HCEC 1CT (cell line): ENCODE measurements at regions not wholly inside any gene's neighbourhood (a gene's known extent, or its start where the extent isn't known, plus 50 kb on each side); places are given as distances from the start of the nearest gene placed in this dataset.
A peak's percentile ranks its signal among the peaks of the same experiment; 100 is the strongest.

ENCODE experiments used
- DNase-seq: peaks from one replicate; pipeline ENCODE4 v3.0.0-alpha.2; 2017

DNA sequence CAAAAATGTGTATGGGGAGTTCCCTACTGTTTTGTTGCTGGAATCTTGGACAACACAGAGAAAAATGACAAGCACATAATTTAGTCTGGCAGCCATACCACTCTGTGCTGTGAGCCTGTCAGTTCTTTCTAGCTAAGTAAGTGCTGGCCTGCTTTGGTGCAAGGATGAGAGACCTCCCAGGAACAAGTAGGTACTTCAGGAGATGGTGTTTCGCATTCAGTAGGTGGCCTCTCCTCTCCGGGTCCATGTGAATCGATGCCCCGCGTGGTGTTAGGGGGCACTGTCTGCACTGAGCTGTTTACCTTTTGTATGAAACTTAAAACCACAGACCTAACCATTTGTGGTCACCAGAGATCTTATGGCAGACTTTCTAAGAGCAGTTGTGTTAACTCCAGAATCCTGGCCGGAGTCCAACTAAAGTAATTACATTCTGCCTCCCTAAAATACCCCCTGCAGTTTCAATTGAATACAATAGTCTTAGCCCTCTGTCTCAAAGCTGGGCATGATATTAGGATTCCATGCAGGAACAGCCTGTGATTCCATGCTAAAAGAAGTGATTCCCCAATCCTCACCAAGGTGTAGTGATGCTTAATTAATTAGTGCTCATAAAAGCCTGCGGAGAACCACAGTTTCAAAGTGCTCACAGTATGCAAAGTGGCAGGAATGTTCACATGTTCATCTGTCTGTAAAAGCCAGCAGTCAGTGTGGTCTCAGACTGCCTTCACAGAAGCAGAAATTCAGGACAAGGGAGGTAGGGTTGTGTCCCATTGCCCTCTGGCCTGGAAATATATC, 64.2 kb downstream of the LLPH start:
- DNase-seq: peak; percentile 17

DNA sequence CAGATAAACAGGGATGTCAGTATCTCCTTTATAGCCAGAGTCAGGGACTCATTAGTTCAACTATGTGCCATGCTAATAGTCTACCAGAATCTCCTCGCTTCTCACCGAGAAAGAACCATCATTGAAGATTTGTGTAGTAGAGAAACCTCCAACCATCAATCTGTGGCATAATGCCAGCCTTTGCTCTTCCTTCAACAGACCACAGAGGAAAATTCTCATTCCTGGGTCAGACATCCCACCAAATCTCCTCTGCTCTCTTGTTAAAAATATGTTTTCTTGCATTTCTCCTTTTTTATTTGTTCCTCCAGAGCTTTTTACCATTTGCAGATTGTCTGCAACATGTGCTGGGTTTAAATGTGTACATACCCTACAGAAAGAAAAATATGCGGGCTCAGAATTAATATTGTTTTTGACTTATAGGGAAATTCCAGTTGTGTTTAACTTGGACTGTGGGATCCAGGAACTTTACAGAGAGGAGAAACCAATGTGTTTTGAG, 64.9 kb downstream of the LLPH start:
- DNase-seq: no peak

DNA sequence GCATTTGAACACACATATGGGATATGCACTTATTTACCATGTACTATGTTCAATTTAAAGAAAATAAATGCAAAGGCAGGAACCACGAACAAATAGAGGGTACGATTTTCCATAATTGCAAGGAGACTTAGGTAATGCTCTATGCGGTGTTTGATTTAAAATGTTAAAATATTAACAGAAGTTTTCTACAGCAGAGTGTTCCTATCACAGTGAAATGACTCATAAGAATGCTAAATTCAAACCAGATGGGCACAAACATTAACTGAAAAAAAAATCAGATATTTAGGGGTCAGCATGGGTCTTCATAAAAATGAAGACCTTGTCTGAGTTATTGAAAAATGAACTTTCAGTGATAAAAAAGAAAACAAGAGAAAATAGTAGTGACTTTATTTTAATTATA, 65.4 kb downstream of the LLPH start:
- peak; percentile 28 for DNase-seq

DNA sequence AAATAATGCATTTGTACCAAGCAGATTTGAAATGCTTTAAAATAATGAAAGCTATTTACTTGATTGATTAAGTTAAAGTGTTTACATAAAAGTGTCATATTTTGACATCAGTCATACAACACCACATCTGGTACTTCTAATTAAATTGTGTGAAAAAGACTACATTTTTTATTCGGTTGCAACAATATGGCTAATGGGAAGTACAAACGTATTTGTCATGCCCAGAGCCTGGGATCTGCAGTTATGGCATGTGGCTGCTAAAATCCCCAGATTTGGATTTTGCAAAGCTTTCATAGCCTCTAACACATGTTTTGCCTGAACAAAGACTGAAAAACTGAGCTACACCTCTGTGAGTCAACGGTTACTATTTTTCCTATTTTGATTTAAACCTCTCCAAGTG, 66.6 kb downstream of the LLPH start:
- DNase-seq: no peak

DNA sequence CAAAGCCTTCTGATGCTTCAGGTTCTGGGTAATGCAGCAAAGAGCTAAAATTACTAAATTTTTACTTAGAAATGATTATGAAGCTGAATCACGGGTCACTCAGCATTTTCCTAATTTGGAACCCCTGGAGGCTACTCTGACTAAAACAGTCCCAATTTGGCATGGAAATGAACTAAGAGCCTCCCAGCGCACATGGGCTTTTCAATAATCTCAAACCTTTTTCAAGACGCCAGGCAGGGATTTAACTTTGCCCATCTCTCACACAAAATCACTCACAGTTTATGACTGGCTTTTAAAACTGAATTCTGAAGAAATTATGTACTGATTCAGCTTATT, 68.3 kb downstream of the LLPH start:
- no peak for DNase-seq

DNA sequence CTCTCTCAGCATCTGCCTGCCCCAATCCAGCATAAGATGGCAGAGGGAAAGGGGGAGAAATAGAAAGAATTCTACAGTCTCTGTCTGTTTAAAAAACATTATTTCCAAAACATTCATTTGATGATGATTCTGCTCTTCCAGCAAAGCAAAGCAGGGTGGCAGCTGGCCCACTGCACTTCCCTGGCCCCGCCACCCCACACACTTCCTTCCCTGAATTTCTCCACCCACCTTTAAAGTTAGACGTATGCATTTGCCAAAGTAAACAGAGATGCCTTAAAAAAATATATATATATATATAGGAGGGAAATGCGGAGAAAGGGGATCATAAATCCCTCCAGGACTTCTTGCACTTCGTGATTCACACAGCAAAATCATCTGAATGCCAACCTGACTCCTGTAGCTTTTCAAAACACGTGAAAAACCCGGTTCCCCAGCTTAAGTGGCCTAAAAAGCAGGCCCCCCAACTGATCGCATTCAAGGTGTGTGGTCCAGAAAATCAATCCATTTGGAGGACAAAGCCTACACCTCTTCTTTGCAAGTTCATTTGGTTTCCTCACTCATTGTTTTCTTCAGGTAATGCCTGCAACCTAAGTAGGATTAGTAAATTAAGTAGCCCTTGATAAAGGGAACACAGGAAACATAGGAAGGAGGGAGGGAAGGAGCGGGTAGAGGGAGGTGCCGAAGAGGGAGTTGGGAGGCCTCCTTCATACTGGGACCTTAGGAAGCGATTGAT, 68.8 kb downstream of the LLPH start:
- no peak for DNase-seq

DNA sequence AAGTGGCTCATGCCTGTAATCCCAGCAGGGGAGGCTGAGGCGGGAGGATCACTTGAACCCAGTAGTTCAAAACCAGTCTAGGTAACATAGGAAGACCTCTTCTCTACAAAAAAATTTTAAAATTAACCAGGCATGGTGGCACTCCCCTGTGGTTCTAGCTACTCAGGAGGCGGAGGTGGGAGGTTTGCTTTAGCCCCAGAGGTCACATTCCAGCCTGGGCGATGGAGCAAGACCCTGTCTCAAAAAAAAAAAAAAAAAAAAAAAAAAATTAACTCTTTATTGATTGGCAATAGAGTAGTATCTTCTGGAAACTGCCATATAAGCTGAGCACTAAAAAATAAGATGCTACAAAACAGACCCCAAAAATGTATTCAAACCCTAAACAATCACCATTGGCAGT, 69.5 kb downstream of the LLPH start:
- no peak for DNase-seq

- no peak for DNase-seq
Observed at GRCh38 chr12:66060163-66060907, 70.2 kb downstream of the LLPH start.

GRCh38 chr12:66059666-66060065, 70.9 kb downstream of the LLPH start:
- DNase-seq: no peak

GRCh38 chr12:66058554-66058953, 72.0 kb downstream of the LLPH start:
- no peak for DNase-seq

- no peak for DNase-seq
Observed at GRCh38 chr12:66055837-66056319, 74.7 kb downstream of the LLPH start.

DNA sequence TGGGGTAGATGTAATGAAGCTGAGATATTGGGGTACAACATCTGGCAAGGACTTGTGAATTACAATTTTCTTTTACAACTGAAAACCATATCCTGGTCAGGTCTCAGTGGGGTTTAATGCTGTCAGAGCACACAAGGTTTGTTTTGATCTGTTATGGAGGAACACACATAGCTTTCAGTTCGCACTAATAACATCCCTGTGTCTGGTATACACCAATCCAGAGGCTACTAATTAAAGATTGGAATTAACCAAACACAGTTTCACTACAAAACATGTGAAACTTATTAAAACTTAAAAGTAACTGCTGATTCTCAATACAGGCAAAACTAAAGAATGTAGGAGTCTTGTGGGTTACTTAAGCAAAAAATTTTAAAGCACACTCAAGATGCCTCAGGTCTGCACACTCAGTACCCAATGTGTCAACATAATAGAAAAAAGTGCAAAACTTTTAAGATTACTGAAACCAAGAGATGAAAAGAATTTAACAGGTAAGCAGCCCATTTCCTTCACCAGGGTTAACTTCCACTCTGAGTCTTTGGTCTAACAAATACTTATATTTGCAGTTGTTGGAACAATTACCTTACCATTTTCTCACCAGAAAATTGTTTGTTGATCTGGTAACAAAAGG, 77.4 kb downstream of the LLPH start:
- no peak for DNase-seq

DNA sequence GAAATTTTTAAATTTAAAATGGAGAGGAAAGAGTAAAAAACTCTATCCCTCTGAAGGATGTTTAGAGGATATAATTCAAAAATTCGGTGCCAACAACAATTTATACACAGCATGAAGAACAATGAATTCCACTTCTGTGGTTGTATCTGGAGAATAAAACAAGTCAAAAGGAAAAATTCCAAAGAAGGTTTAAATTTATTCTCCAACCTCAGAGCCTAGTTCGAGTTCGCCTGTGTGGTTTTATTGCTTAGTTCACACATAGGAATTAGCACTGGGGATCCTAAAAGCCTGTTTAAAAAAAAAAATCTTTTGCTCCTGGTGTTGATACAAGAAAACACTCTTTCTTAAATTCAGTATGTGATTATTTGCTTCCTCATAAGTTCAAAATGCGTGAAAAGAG, 79.2 kb downstream of the LLPH start:
- no peak for DNase-seq

- no peak for DNase-seq
Observed at GRCh38 chr12:66050610-66051009, 79.9 kb downstream of the LLPH start.

GRCh38 chr12:66050283-66050576, 80.3 kb downstream of the LLPH start:
- DNase-seq: no peak

DNA sequence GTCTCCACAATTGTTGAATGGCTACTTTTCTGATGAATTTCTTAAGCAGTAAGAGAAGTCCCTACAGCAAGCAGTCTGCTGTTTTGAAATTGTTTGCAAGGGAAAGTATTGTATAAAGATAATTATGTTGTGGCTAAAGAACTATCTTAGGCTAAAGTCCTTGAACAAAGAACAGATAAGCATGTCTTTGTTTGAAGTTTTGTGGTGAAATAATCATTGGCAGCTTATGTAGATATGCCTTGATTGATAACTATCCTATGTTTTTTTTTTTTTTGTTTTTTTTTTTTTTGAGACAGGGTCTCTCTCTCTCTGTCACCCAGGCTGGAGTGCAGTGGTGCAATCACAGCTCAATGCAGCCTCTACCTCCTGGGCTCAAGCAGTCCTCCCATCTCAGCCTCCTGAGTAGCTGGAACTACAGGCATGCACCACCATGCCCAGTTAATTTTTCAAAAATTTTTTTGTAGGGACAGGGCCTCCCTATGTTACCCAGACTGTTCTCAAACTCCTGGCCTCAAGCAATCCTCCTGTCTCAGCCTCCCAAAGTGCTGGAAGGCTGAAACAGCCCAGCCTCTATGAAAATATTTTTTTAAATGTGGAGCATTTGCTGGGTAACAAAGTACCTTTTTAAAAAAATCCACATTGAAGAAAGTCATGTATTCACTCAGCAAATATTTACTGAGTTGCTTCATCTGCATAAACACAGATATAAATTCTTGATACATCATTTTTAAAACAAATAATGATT, 80.8 kb downstream of the LLPH start:
- DNase-seq: no peak

DNA sequence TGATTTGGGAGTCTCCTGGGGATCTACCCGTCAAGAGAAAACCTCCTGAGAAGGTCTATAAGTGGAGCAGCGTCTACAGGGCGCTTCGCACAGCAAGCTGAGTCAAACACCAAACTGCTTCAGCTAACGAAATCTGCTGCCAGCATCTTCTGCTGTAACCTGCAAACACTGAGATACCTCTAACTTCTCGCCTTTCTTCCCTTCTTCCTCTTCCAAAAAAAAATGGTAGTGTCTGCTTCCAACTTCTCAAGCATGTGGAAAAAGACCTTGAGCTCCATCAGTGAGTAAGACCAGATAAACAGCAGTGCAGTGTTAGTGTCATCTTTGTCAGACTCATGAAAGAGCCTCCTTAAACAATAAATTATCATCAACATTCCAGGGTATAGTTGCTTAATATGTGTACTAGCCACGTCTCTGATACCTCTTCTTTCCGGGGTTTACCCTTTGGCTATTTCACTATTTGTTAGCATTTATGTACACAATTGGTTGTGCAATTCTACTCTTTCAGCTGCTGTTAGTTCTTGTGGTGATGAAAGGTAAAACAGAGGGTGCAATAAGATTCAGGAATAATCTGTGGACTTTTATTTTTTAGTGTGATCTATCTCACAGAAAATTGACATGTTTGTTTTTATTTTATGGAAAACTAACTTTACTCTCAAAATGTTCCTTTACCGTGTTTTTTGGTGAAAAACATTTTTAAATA, 81.6 kb downstream of the LLPH start:
- DNase-seq: peak; percentile 71

DNA sequence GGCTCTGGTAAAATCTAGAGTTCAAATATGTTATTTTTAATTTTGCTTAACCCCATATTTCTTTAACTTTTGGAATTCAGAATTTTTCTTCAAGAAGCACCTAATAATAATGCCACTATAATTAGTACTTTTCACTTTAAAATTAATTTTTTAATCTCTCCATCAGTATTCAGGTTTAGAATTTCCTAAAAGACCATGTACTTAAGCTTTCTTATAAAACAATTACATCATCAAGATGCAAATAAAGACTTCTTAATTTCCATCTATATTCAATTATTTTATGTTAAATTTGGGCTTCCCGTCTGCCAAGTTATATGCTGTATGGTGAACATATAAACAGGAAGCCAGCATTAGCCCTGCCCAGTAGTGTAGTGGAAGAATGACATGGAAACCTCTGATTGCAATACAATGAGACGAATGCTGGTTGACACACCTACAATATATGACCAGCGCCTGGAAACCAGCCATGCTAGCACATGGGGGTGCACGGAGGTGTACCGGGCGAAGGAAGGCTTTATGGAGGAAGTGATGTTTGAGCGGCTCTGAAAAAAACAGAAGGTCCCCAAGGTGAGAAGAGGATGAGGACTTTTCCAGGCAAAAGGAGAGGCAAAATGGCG, 82.2 kb downstream of the LLPH start:
- no peak for DNase-seq

DNA sequence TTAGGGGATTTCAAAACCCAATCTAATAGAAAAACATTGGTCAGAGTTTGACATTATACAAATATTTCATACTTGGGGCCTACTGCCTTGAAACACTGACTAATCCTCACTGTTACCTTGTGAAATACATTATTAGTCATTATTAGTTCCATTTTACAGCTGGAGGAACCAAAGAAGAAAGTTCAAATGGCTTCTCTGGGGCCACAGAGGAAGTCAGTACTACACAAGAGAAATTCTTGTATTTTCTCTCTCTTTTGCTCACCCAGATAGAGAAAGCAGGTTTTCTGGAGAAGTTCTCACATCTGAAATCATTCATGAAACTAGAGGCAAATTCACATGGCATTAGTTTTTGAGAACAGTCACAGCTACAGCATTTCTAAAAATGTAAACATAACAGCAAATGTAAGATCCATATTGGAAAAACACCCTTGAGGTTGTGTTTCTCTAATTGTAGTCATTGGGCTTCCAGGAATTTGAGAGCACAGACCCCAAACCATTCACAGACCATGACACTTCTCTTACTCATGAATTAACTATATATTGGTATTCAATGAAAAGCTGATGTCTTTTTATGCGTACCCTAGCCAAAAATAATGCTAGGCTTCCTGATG, 83.0 kb downstream of the LLPH start:
- peak; percentile 90 for DNase-seq

- DNase-seq: no peak
Observed at GRCh38 chr12:66045506-66045905, 85.0 kb downstream of the LLPH start.

DNA sequence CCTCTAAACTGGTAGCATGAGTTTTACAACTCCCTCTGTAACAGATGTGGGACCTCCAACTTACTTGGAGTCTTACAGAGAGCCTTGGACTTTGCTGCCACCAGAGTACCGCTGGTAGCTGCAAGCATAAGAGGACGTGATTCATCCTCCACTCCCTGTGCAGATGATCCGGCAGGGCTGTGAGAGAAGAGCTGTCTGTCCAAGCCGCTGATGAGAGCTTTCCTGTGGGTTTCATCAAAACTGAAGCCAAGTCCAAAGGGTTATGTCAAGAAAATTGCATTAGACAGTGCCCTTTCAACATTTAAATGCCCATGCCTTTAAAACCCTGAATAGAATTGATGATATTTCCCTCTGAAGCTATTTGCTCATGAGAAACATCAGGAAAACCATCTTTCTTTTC, 85.8 kb downstream of the LLPH start:
- DNase-seq: peak; percentile 62
